ENCODE measurements at regions not wholly inside any gene's neighbourhood (a gene's known extent, or its start where the extent isn't known, plus 50 kb on each side); places are given as distances from the start of the nearest gene placed in this dataset.

DNA sequence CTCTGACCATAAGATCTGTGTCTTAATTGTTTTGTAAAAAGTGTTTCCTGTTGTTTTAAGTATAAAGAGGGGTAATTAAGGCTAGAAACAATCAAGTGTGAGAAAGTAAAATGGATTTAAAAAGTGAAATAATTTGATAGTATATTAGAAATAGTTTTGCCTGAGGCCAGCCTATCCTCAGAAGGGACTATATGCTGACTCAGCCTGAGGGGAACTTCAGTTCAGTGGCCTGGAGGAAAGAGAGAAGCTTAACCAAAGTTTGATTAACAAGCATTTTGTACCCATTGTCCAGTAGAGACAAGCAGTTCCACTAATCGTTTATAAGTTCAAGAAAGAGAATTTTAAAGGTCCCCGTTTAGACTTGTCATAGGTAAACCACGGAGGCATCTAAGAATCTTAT lies 1793.2 kb upstream of the PRR20A start:
- TF ChIP-seq POLR2A (IDR thresholded peaks at IDR 0.05; ENCODE audit: control extremely low read depth in 1 of 2, low read depth in 2 of 2, low read length in 2 of 2) (no peak), RAD21 (IDR thresholded peaks at IDR 0.05 in 1 of 2, conservative IDR thresholded peaks at IDR 0.05 in 1 of 2; ENCODE audit: low read depth in 2 of 2, low read length in 2 of 2) (no peak), SIN3A (conservative IDR thresholded peaks at IDR 0.05 in 1 of 2, IDR thresholded peaks at IDR 0.05 in 1 of 2; ENCODE audit: low read depth in 1 of 2, low read length in 2 of 2) (no peak), EP300 (IDR thresholded peaks at IDR 0.05; ENCODE audit: borderline replicate concordance in 1 of 2, low read depth in 2 of 2, low read length in 2 of 2) (no peak), POLR2AphosphoS5 (IDR thresholded peaks at IDR 0.05; ENCODE audit: low read depth, low read length) (no peak), POU5F1 (IDR thresholded peaks at IDR 0.05; ENCODE audit: low read depth, low read length) (no peak), GABPA (IDR thresholded peaks at IDR 0.05; ENCODE audit: borderline replicate concordance, insufficient read depth, low read length) (no peak), CEBPB (IDR thresholded peaks at IDR 0.05; ENCODE audit: low read depth, low read length) (no peak), CBX8 (IDR thresholded peaks at IDR 0.05; ENCODE audit: borderline replicate concordance, low read depth, low read length) (no peak), RFX5 (IDR thresholded peaks at IDR 0.05; ENCODE audit: borderline replicate concordance, low read depth, low read length) (no peak), YY1 (IDR thresholded peaks at IDR 0.05; ENCODE audit: low read depth, low read length) (no peak), EZH2 (IDR thresholded peaks at IDR 0.05; ENCODE audit: low read depth, low read length, severe bottlenecking) (no peak)
- TF ChIP-seq, protein P1, sequence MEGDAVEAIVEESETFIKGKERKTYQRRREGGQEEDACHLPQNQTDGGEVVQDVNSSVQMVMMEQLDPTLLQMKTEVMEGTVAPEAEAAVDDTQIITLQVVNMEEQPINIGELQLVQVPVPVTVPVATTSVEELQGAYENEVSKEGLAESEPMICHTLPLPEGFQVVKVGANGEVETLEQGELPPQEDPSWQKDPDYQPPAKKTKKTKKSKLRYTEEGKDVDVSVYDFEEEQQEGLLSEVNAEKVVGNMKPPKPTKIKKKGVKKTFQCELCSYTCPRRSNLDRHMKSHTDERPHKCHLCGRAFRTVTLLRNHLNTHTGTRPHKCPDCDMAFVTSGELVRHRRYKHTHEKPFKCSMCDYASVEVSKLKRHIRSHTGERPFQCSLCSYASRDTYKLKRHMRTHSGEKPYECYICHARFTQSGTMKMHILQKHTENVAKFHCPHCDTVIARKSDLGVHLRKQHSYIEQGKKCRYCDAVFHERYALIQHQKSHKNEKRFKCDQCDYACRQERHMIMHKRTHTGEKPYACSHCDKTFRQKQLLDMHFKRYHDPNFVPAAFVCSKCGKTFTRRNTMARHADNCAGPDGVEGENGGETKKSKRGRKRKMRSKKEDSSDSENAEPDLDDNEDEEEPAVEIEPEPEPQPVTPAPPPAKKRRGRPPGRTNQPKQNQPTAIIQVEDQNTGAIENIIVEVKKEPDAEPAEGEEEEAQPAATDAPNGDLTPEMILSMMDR (IDR thresholded peaks at IDR 0.05; ENCODE audit: control extremely low read depth in 1 of 3, insufficient read depth in 1 of 3, low read depth in 1 of 3, low read length in 3 of 3), result no peak
- TF ChIP-seq, protein P2, sequence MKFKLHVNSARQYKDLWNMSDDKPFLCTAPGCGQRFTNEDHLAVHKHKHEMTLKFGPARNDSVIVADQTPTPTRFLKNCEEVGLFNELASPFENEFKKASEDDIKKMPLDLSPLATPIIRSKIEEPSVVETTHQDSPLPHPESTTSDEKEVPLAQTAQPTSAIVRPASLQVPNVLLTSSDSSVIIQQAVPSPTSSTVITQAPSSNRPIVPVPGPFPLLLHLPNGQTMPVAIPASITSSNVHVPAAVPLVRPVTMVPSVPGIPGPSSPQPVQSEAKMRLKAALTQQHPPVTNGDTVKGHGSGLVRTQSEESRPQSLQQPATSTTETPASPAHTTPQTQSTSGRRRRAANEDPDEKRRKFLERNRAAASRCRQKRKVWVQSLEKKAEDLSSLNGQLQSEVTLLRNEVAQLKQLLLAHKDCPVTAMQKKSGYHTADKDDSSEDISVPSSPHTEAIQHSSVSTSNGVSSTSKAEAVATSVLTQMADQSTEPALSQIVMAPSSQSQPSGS (IDR thresholded peaks at IDR 0.05; ENCODE audit: low read length), result no peak

Data from H1 (cell line).